ENCODE measurements at regions not wholly inside any gene's neighbourhood (a gene's known extent, or its start where the extent isn't known, plus 50 kb on each side); places are given as distances from the start of the nearest gene placed in this dataset.

- Histone ChIP-seq H3K4me2 (no peak overlapping the region), H3K9me2 (ENCODE audit: insufficient read depth) (no peaks in the 10 kb centered on the region), H3F3A (ENCODE audit: insufficient read depth, low read depth) (no peaks in the 10 kb centered on the region), H3K79me2 (ENCODE audit: low read depth) (no peaks in the 10 kb centered on the region), H3K27me3 (ENCODE audit: insufficient read depth, low read depth) (no peaks in the 10 kb centered on the region), H3K4me1 (replicated peaks; ENCODE audit: insufficient read depth) (no peaks in the 10 kb centered on the region), H3K27ac (no peak overlapping the region), H3K36me3 (ENCODE audit: low read depth) (no peaks in the 10 kb centered on the region), H3K9me3 (ENCODE audit: insufficient read depth, low read depth) (no peaks in the 10 kb centered on the region), H2AFZ (no peak overlapping the region), H3K4me3 (no peak overlapping the region), H4K20me1 (ENCODE audit: insufficient read depth) (no peaks in the 10 kb centered on the region)
- no peak for DNase-seq
- BruUV-seq (replicated peaks), result no TSS peak
- ChIA-PET POLR2A (ENCODE audit: unreplicated experiment) (no interaction called here), CTCF (no interaction called here)
- intact Hi-C loops (cut with micrococcal nuclease; ENCODE audit: unreplicated experiment), result no loop called here
- TF ChIP-seq CTCF (conservative IDR thresholded peaks at IDR 0.05), result no peak
- TF ChIP-seq EZH2 (IDR thresholded peaks at IDR 0.05; ENCODE audit: low read depth), result no peak
Measured at GRCh38 chr4:149884046-149884445, 68.4 kb upstream of the IQCM start.

DNA sequence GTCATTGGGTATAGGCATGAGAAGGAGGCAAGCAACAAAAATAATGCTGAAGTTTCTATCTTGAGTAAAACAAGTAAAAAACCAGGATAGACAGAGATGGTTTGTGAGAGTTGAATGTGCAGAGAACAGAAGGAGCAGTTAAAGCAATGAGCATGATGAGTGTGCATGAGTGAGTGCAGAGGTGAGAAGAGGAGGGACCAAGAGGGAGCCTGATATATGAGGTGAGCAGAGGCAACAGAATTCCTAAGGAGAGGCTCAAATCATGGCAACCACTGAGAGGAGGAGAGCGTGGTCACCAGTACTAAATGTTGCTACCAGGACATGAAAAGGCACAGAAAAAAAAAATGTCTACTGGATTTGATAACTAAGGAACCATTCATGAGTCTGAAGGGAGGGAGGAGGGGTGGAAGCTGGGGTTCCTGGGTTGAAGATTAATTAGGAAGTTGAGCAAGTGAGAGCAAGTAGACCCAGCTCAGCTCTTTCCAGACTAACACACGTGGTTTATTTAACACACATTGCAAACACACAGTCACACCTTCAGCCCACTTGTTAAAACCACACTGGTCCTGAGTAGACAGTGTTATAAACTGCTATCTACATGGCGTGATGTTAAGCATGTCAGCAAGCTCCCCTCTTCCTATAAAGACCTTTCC, 69.0 kb upstream of the IQCM start:
- Histone ChIP-seq H3K4me2 (no peak overlapping the region), H3K9me3 (ENCODE audit: insufficient read depth, low read depth) (no peaks in the 10 kb centered on the region), H3K36me3 (ENCODE audit: low read depth) (no peaks in the 10 kb centered on the region), H4K20me1 (ENCODE audit: insufficient read depth) (no peaks in the 10 kb centered on the region), H3F3A (ENCODE audit: insufficient read depth, low read depth) (no peaks in the 10 kb centered on the region), H3K9me2 (ENCODE audit: insufficient read depth) (no peaks in the 10 kb centered on the region), H3K4me3 (no peak overlapping the region), H3K27ac (no peak overlapping the region), H3K4me1 (replicated peaks; ENCODE audit: insufficient read depth) (no peaks in the 10 kb centered on the region), H3K79me2 (ENCODE audit: low read depth) (no peaks in the 10 kb centered on the region), H3K27me3 (ENCODE audit: insufficient read depth, low read depth) (no peaks in the 10 kb centered on the region), H2AFZ (no peak overlapping the region)
- intact Hi-C loops (cut with micrococcal nuclease; ENCODE audit: unreplicated experiment), result no loop called here
- ChIA-PET POLR2A (ENCODE audit: unreplicated experiment) (no interaction called here), CTCF (no interaction called here)
- DNase-seq, result no peak
- BruUV-seq (replicated peaks), result no TSS peak
- TF ChIP-seq EZH2 (IDR thresholded peaks at IDR 0.05; ENCODE audit: low read depth) (no peak), CTCF (conservative IDR thresholded peaks at IDR 0.05) (no peak)

DNA sequence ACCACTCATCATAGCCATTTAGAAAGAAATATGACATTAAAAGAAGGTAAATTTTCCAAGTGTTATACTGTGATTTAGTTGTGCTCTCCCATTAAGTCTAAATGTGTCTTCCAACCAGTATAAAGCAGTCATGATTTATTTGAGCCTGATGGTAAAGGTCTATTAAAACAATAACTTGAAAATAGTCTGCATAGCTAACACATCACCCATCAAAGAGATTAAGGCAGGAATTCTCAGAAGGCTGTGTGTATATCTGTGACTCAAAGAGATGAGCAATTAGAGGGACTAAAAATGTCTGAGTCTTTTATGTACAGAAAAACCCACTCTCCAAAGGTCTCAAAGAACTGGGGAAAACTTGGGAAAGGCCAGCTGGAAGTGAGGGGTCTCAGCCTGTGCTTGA, 70.3 kb upstream of the IQCM start:
- Histone ChIP-seq H3K9me2 (ENCODE audit: insufficient read depth) (no peaks in the 10 kb centered on the region), H2AFZ (no peak overlapping the region), H3K79me2 (ENCODE audit: low read depth) (no peaks in the 10 kb centered on the region), H3K27ac (no peak overlapping the region), H3K36me3 (ENCODE audit: low read depth) (no peaks in the 10 kb centered on the region), H3K9me3 (ENCODE audit: insufficient read depth, low read depth) (no peaks in the 10 kb centered on the region), H3K4me3 (no peak overlapping the region), H3K27me3 (ENCODE audit: insufficient read depth, low read depth) (no peaks in the 10 kb centered on the region), H3K4me2 (no peak overlapping the region), H3K4me1 (replicated peaks; ENCODE audit: insufficient read depth) (no peaks in the 10 kb centered on the region), H4K20me1 (ENCODE audit: insufficient read depth) (no peaks in the 10 kb centered on the region), H3F3A (ENCODE audit: insufficient read depth, low read depth) (no peaks in the 10 kb centered on the region)
- no peak for DNase-seq
- ChIA-PET CTCF (no interaction called here), POLR2A (ENCODE audit: unreplicated experiment) (no interaction called here)
- intact Hi-C loops (cut with micrococcal nuclease; ENCODE audit: unreplicated experiment), result no loop called here
- no peak for TF ChIP-seq EZH2 (IDR thresholded peaks at IDR 0.05; ENCODE audit: low read depth)
- TF ChIP-seq CTCF (conservative IDR thresholded peaks at IDR 0.05), result no peak
- no TSS peak for BruUV-seq (replicated peaks)
